Left ventricle myocardium inferior (tissue), 1 donor: ENCODE measurements at regions not wholly inside any gene's neighbourhood (a gene's known extent, or its start where the extent isn't known, plus 50 kb on each side); places are given as distances from the start of the nearest gene placed in this dataset.

Experiments used
- DNase-seq: peaks from one replicate; pipeline ENCODE4 v3.0.0-alpha.2; 2020
- H3K27ac ChIP-seq: fragments of 200-600 bp; replicated peaks from 2 replicates; pipeline ENCODE4 v1.8.0; 2021
- H3K27me3 ChIP-seq: fragments of 200-600 bp; 2 replicates; pipeline ENCODE4 v1.8.0; 2021; ENCODE audit warnings: low read depth
- H3K36me3 ChIP-seq: fragments of 200-600 bp; 2 replicates; pipeline ENCODE4 v1.8.0; 2021
- H3K4me1 ChIP-seq: fragments of 200-600 bp; 2 replicates; pipeline ENCODE4 v1.8.0; 2021
- H3K4me3 ChIP-seq: fragments of 200-600 bp; 2 replicates; pipeline ENCODE4 v1.8.0; 2021; ENCODE audit warnings: mild to moderate bottlenecking, moderate library complexity
- H3K9me3 ChIP-seq: fragments of 200-600 bp; replicated peaks from 2 replicates; pipeline ENCODE4 v1.8.0; 2021
- CTCF ChIP-seq: fragments of 200-600 bp; IDR thresholded peaks from 2 replicates; pipeline ENCODE4 v1.8.0; 2021; ENCODE audit warnings: antibody characterized with exemption, mild to moderate bottlenecking, borderline replicate concordance
- intact Hi-C: fragments of 100-400 bp; cut with micrococcal nuclease; formaldehyde crosslinking; loops from one replicate; pipeline ENCODE4 v1.11.0; 2022
- donor health status: DM: no; HTN: yes; CAD: no; lungs with severe emphysema.

- Histone ChIP-seq H3K9me3 (no peaks in the 10 kb centered on the region), H3K27ac (no peak overlapping the region), H3K4me1 (peaks cover 14% of the 10 kb centered on the region), H3K27me3 (peaks cover 100% of the 10 kb centered on the region), H3K36me3 (no peaks in the 10 kb centered on the region), H3K4me3 (no peak overlapping the region)
- TF ChIP-seq CTCF = no peak
- intact Hi-C loops = no loop called here
- no peak for DNase-seq
These were observed 255.6 kb upstream of the SDK2 start for GRCh38 chr17:73899839-73900238.

- intact Hi-C loops = no loop called here
- Histone ChIP-seq H3K27ac (no peak overlapping the region), H3K4me1 (peaks cover 14% of the 10 kb centered on the region), H3K27me3 (peaks cover 100% of the 10 kb centered on the region), H3K9me3 (no peaks in the 10 kb centered on the region), H3K4me3 (no peak overlapping the region), H3K36me3 (no peaks in the 10 kb centered on the region)
- TF ChIP-seq CTCF = no peak
- no peak for DNase-seq
These were observed 256.3 kb upstream of the SDK2 start for GRCh38 chr17:73900516-73900915.

- DNase-seq = no peak
- TF ChIP-seq CTCF = no peak
- Histone ChIP-seq H3K4me1 (peaks cover 14% of the 10 kb centered on the region), H3K9me3 (no peaks in the 10 kb centered on the region), H3K27me3 (peaks cover 100% of the 10 kb centered on the region), H3K27ac (no peak overlapping the region), H3K4me3 (peak overlapping the region; percentile 58), H3K36me3 (no peaks in the 10 kb centered on the region)
- intact Hi-C loops = no loop called here
These were observed 257.0 kb upstream of the SDK2 start for GRCh38 chr17:73901249-73901648.

GRCh38 chr17:73901661-73902415 lies 257.6 kb upstream of the SDK2 start:
- peak; percentile 57 for DNase-seq
- intact Hi-C loops = no loop called here
- peak; percentile 18 for TF ChIP-seq CTCF
- Histone ChIP-seq H3K9me3 (no peaks in the 10 kb centered on the region), H3K27me3 (peaks cover 100% of the 10 kb centered on the region), H3K27ac (no peak overlapping the region), H3K36me3 (no peaks in the 10 kb centered on the region), H3K4me1 (peaks cover 14% of the 10 kb centered on the region), H3K4me3 (peak overlapping the region; percentile 58)

- peak overlapping the region; percentile 58 for H3K4me3 ChIP-seq
- DNase-seq = no peak
- no peaks in the 10 kb centered on the region for H3K36me3 ChIP-seq
- TF ChIP-seq CTCF = no peak
- peaks cover 100% of the 10 kb centered on the region for H3K27me3 ChIP-seq
- H3K4me1 ChIP-seq = peaks cover 14% of the 10 kb centered on the region
- H3K9me3 ChIP-seq = no peaks in the 10 kb centered on the region
- H3K27ac ChIP-seq = no peak overlapping the region
- intact Hi-C loops = no loop called here
These were observed 258.4 kb upstream of the SDK2 start for GRCh38 chr17:73902416-73903181.
